Skeletal muscle tissue (tissue), 3 donors: ENCODE measurements at regions not wholly inside any gene's neighbourhood (a gene's known extent, or its start where the extent isn't known, plus 50 kb on each side); places are given as distances from the start of the nearest gene placed in this dataset.
A peak's percentile ranks its signal among the peaks of the same experiment; 100 is the strongest.
"Not testable (repeated sequence)": the region's sequence is repeated elsewhere in the genome, so short reads cannot be mapped to it uniquely, and the experiment has no call there.

Experiments used
- H3K27ac ChIP-seq: one replicate; pipeline ENCODE4 v1.7.0; 2013; ENCODE audit warnings: mild to moderate bottlenecking, low read depth, low read length, inconsistent platforms
- H3K27me3 ChIP-seq, 3 donors: one replicate each; pipeline ENCODE4 v1.7.0; 2013; ENCODE audit warnings: low read length in 3 of 3; ENCODE audit not compliant: control insufficient read depth in 3 of 3, insufficient read depth in 3 of 3
- H3K36me3 ChIP-seq, 3 donors: one replicate each; pipeline ENCODE4 v1.7.0; 2013; ENCODE audit warnings: low read length in 3 of 3; ENCODE audit not compliant: control insufficient read depth in 3 of 3, insufficient read depth in 3 of 3
- H3K4me1 ChIP-seq, 3 donors: one replicate each; pipeline ENCODE4 v1.7.0; 2013; ENCODE audit warnings: low read length in 3 of 3, mild to moderate bottlenecking in 3 of 3; ENCODE audit not compliant: control insufficient read depth in 3 of 3, insufficient read depth in 3 of 3
- H3K4me3 ChIP-seq, 3 donors: one replicate each; pipeline ENCODE4 v1.7.0; 2013; ENCODE audit warnings: low read length in 3 of 3
- H3K9ac ChIP-seq, 3 donors: one replicate each; pipeline ENCODE4 v1.7.0; 2013; ENCODE audit warnings: low read length in 3 of 3, mild to moderate bottlenecking in 3 of 3, moderate library complexity in 2 of 3, low read depth in 1 of 3
- H3K9me3 ChIP-seq, 3 donors: one replicate each; pipeline ENCODE4 v1.7.0; 2013; ENCODE audit warnings: low read length in 3 of 3; ENCODE audit not compliant: control insufficient read depth in 3 of 3
- donor health status: Osteomylitis.

- no peaks in the 10 kb centered on the region for H3K9me3 ChIP-seq
- H3K4me3 ChIP-seq = no peak overlapping the region
- H3K27ac ChIP-seq = peak overlapping the region; percentile 57
- no peaks in the 10 kb centered on the region for H3K4me1 ChIP-seq
- no peaks in the 10 kb centered on the region for H3K36me3 ChIP-seq
- no peak overlapping the region for H3K9ac ChIP-seq
- H3K27me3 ChIP-seq = no peaks in the 10 kb centered on the region
Observed at GRCh38 chr5:108561416-108562204, 179.7 kb upstream of the FBXL17 start.

- Histone ChIP-seq H3K9ac (no peak overlapping the region), H3K4me3 (no peak overlapping the region), H3K36me3 (no peaks in the 10 kb centered on the region), H3K4me1 (no peaks in the 10 kb centered on the region), H3K9me3 (no peaks in the 10 kb centered on the region), H3K27me3 (no peaks in the 10 kb centered on the region), H3K27ac (peak overlapping the region; percentile 57)
Observed at GRCh38 chr5:108560581-108560980, 178.7 kb upstream of the FBXL17 start.

DNA sequence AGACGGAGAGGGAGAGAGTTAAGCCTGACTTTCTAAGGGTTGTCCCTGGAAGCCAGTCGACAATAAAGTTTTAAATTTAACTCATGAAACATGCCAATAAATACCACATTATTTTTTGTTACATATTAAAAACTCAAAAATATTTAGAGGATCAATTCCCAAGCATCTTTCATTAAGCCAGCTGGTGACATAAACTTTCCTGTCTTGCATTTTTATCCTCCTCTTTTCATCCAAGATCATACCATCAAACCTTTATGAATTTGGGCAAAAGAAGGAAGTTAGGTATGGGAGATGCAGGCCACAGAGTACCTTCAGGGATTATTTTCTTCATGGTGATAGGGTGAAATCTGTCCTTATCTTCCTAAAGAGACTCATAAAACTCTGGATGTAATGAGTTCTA is 178.3 kb upstream of the FBXL17 start:
- Histone ChIP-seq H3K27ac (no peak overlapping the region), H3K4me3 (peak overlapping the region in 1 of 3 donors; percentile 9), H3K36me3 (no peaks in the 10 kb centered on the region), H3K9ac (no peak overlapping the region), H3K4me1 (no peaks in the 10 kb centered on the region), H3K27me3 (no peaks in the 10 kb centered on the region), H3K9me3 (no peaks in the 10 kb centered on the region)

DNA sequence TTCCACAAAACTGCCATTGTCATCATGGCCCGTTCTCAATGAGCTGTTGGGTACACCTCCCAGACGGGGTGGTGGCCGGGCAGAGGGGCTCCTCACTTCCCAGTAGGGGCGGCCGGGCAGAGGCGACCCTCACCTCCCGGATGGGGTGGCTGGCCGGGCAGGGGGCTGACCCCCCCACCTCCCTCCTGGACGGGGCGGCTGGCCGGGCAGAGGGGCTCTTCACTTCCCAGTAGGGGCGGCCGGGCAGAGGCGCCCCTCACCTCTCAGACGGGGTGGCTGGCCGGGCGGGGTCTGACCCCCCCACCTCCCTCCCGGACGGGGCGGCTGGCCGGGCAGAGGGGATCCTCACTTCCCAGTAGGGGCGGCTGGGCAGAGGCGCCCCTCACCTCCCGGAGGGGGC is 176.9 kb upstream of the FBXL17 start:
- not testable (repeated sequence) for H3K4me3 ChIP-seq, H3K9me3 ChIP-seq, H3K27me3 ChIP-seq, H3K4me1 ChIP-seq, H3K36me3 ChIP-seq, H3K27ac ChIP-seq, H3K9ac ChIP-seq

DNA sequence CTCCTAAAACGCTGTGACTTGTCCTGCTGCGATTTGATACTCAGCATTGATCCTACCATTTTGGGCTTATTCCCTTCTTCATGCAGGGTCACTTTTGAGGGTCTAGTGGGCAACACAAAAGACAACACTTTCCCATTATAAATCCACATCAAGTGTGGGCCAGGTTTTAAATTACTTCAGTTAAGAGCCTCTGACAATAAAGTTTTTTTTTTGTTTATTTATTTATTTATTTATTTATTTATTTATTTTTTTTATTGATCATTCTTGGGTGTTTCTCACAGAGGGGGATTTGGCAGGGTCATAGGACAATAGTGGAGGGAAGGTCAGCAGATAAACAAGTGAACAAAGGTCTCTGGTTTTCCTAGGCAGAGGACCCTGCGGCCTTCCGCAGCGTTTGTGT is 176.2 kb upstream of the FBXL17 start:
- H3K27ac ChIP-seq, H3K9ac ChIP-seq, H3K36me3 ChIP-seq, H3K27me3 ChIP-seq, H3K4me3 ChIP-seq, H3K4me1 ChIP-seq, H3K9me3 ChIP-seq: not testable (repeated sequence)

DNA sequence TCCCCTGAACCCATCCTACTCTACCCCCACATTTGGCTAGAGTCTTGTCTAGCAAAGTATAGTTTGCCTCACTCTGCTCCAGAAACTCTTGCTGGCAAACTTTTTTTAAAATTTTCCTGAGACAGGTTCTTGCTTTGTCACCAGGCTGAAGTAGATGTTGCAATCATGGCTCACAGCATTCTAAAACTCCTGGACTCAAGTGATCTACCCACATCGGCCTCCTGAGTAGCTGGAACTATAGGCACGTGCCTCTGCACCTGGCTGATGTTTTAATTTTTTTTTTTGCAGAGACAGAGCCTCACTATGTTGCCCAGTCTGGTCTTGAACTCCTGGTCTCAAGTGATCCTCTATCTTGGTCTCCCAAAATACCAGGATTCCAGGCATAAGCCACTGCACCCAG is 175.8 kb upstream of the FBXL17 start:
- no peaks in the 10 kb centered on the region for H3K36me3 ChIP-seq
- no peaks in the 10 kb centered on the region for H3K27me3 ChIP-seq
- H3K9ac ChIP-seq = no peak overlapping the region
- no peaks in the 10 kb centered on the region for H3K9me3 ChIP-seq
- H3K27ac ChIP-seq = no peak overlapping the region
- H3K4me1 ChIP-seq = no peaks in the 10 kb centered on the region
- H3K4me3 ChIP-seq = no peak overlapping the region

DNA sequence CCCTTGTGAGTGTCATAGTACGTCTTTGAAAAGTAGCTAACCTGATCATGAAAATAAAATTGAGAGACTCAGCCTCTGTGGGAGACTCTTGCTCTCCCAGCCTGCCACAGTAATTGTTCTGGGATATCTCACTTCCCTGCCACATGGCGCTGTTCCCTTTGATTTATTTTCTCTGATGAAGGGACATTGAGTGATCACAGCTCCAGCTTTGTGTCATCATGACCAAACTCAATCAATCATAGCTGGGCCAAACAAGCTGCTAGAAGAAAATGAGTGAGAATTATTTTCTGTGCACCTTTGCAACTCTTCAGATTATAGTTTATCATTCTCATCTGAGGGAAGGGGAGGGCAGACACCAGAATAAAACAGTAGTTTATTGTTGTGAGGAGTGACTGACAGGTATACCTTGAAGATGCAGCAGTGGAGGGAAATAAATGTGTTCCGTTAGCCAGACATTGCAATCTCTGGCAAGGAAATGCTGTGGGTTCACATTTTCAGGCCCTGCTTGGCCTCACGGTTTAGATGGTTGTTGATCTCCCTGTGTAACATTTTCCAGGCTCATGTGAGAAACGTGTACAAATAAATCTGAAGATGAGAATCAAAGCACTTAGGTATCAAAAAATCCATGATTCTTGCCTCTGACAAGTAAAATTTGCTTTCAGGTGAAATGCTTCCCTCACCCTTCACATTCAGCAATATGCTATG is 174.7 kb upstream of the FBXL17 start:
- Histone ChIP-seq H3K4me1 (no peaks in the 10 kb centered on the region), H3K9me3 (no peaks in the 10 kb centered on the region), H3K27ac (no peak overlapping the region), H3K4me3 (no peak overlapping the region), H3K9ac (no peak overlapping the region), H3K27me3 (no peaks in the 10 kb centered on the region), H3K36me3 (no peaks in the 10 kb centered on the region)

GRCh38 chr5:108548684-108549596 is 167.0 kb upstream of the FBXL17 start:
- Histone ChIP-seq H3K36me3 (no peaks in the 10 kb centered on the region), H3K27ac (no peak overlapping the region), H3K9me3 (no peaks in the 10 kb centered on the region), H3K9ac (no peak overlapping the region), H3K27me3 (no peaks in the 10 kb centered on the region), H3K4me3 (no peak overlapping the region), H3K4me1 (no peaks in the 10 kb centered on the region)

- H3K27me3 ChIP-seq = no peaks in the 10 kb centered on the region
- no peaks in the 10 kb centered on the region for H3K4me1 ChIP-seq
- H3K27ac ChIP-seq = no peak overlapping the region
- H3K36me3 ChIP-seq = no peaks in the 10 kb centered on the region
- no peak overlapping the region for H3K4me3 ChIP-seq
- no peak overlapping the region for H3K9ac ChIP-seq
- no peaks in the 10 kb centered on the region for H3K9me3 ChIP-seq
Observed at GRCh38 chr5:108546939-108547338, 165.0 kb upstream of the FBXL17 start.

GRCh38 chr5:108545301-108545700 is 163.4 kb upstream of the FBXL17 start:
- no peaks in the 10 kb centered on the region for H3K27me3 ChIP-seq
- no peak overlapping the region for H3K4me3 ChIP-seq
- H3K4me1 ChIP-seq = no peaks in the 10 kb centered on the region
- no peak overlapping the region for H3K9ac ChIP-seq
- no peaks in the 10 kb centered on the region for H3K9me3 ChIP-seq
- no peak overlapping the region for H3K27ac ChIP-seq
- H3K36me3 ChIP-seq = no peaks in the 10 kb centered on the region
